Fibroblast of pulmonary artery (primary cell): ENCODE measurements at regions not wholly inside any gene's neighbourhood (a gene's known extent, or its start where the extent isn't known, plus 50 kb on each side); places are given as distances from the start of the nearest gene placed in this dataset.

Source experiments
- DNase-seq: peaks from one replicate; pipeline ENCODE4 v3.0.0-alpha.2; 2010; ENCODE audit warnings: low read depth
- H3K4me3 ChIP-seq: replicated peaks from 2 replicates; pipeline ENCODE4 v1.5.1; 2011; ENCODE audit warnings: low read depth, mild to moderate bottlenecking, control low read depth, low read length, moderate library complexity
- TF ChIP-seq, protein P1 (sequence below): IDR thresholded peaks from 2 replicates; pipeline ENCODE4 v1.5.1; 2011; ENCODE audit warnings: mild to moderate bottlenecking, control low read depth, low read length, inconsistent platforms; ENCODE audit errors: missing control alignments

GRCh38 chr15:62459875-62460274 lies 294.8 kb upstream of the C2CD4B start:
- no peak overlapping the region for H3K4me3 ChIP-seq
- TF ChIP-seq, protein P1, sequence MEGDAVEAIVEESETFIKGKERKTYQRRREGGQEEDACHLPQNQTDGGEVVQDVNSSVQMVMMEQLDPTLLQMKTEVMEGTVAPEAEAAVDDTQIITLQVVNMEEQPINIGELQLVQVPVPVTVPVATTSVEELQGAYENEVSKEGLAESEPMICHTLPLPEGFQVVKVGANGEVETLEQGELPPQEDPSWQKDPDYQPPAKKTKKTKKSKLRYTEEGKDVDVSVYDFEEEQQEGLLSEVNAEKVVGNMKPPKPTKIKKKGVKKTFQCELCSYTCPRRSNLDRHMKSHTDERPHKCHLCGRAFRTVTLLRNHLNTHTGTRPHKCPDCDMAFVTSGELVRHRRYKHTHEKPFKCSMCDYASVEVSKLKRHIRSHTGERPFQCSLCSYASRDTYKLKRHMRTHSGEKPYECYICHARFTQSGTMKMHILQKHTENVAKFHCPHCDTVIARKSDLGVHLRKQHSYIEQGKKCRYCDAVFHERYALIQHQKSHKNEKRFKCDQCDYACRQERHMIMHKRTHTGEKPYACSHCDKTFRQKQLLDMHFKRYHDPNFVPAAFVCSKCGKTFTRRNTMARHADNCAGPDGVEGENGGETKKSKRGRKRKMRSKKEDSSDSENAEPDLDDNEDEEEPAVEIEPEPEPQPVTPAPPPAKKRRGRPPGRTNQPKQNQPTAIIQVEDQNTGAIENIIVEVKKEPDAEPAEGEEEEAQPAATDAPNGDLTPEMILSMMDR: no peak
- no peak for DNase-seq

GRCh38 chr15:62462268-62462667 lies 297.2 kb upstream of the C2CD4B start:
- no peak overlapping the region for H3K4me3 ChIP-seq
- DNase-seq: no peak
- TF ChIP-seq, protein P1: no peak

DNA sequence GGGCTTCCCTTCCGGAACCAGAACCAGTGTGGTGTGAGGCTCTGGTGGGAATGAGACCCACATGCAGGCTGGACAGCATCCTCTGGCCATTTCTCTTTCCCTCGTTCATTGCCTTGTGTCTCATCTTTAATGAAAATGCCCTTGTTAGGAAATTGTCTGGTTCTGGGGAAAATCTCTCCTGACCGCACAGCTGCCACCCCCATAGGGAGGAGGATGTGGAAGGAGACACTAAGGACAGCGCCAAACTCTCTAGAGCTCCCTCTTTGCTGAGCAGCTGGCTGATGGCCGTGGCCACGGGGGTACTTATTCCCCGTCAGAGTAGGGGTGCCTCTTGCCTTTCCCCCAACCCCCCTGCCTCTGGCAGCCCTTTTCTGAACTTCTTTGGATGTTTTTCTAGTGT lies 297.6 kb upstream of the C2CD4B start:
- TF ChIP-seq, protein P1: no peak
- DNase-seq: no peak
- H3K4me3 ChIP-seq: no peak overlapping the region

GRCh38 chr15:62464705-62465104 lies 299.6 kb upstream of the C2CD4B start:
- H3K4me3 ChIP-seq: no peak overlapping the region
- TF ChIP-seq, protein P1: no peak
- peak; percentile 35 for DNase-seq

DNA sequence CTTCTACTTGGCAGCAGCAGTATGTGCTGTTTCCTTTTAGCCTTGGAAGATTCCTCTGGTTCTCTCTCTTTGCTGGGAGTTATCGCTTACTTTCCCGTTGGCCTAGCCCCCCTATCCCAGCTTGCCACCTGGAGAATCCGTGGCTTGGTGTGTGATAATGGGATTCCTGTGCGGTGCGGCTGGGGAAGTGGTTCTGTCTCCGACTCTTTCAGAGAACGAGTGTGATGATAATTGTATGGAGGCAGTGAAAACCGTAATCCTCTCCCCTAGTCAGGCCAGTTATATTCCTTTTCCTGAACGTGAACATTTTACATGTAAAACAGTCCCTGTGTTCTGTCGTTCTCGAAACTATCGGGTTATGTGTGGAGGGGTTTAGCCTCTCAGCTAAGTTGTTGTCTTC lies 300.1 kb upstream of the C2CD4B start:
- TF ChIP-seq, protein P1: no peak
- DNase-seq: no peak
- no peak overlapping the region for H3K4me3 ChIP-seq

GRCh38 chr15:62469478-62469873 lies 304.4 kb upstream of the C2CD4B start:
- TF ChIP-seq, protein P1: no peak
- no peak overlapping the region for H3K4me3 ChIP-seq
- no peak for DNase-seq

GRCh38 chr15:62469874-62470688 lies 305.0 kb upstream of the C2CD4B start:
- H3K4me3 ChIP-seq: no peak overlapping the region
- TF ChIP-seq, protein P1: no peak
- DNase-seq: peak; percentile 77
